GM06990 (cell line): ENCODE measurements at regions not wholly inside any gene's neighbourhood (a gene's known extent, or its start where the extent isn't known, plus 50 kb on each side); places are given as distances from the start of the nearest gene placed in this dataset.

Experiments used
- DNase-seq: peaks from one replicate; pipeline ENCODE4 v3.0.0-alpha.2; 2011; ENCODE audit not compliant: insufficient read length; ENCODE audit errors: extremely low read depth
- H3K27me3 ChIP-seq: replicated peaks from 2 replicates; pipeline ENCODE4 v1.6.0; 2011; ENCODE audit warnings: low read length; ENCODE audit not compliant: control insufficient read depth, insufficient read depth
- H3K36me3 ChIP-seq: 2 replicates; pipeline ENCODE4 v1.5.1; 2011; ENCODE audit warnings: low read length; ENCODE audit not compliant: control insufficient read depth, insufficient read depth
- H3K4me3 ChIP-seq: replicated peaks from 2 replicates; pipeline ENCODE4 v1.5.1; 2011; ENCODE audit warnings: low read depth, mild to moderate bottlenecking, control low read depth, low read length
- TF ChIP-seq, protein P1 (sequence below): IDR thresholded peaks from 2 replicates; pipeline ENCODE4 v1.5.1; 2011; ENCODE audit warnings: low read length, control low read depth, mild to moderate bottlenecking, inconsistent platforms; ENCODE audit not compliant: insufficient read depth, poor library complexity, severe bottlenecking

DNA sequence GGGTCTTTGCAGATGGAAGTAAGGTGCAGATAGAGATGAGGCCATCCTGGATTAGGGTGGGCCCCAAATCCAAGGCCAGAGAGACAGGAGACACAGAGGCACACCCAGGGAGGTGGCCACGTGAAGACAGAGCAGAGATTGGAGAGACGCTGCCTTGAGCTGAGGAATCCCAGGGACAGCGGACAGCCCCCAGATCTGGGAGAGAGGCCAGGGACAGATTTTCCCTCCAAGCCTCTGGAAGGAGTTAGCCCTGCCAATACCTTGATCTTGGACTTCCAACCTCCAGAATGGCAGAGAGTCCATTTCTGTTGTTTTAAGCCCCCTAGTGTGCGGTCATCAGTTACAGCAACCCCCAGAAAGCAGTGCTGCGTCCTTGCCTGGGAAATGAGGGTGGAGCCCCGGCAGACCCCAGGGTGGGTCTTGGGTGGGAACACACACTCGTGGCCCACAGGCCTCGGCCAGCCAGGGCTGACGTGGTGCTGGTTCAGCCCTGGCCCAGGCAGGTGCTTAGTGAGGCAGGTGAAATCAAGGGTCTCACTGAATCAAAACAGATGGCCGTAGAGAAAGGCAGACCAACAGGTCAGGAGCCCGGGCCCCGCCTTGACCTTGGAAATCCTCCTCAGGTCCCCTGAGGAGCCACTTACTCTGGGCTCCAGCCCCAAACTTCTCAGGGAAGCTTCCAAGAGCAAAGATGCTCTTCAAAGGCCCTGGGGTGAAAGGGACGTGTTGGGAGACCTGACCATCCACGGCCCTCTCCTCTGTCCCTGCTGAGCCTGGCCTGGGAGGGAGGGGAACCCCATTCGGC is 169.3 kb downstream of the RBFOX3 start:
- no peaks in the 10 kb centered on the region; the same call in none of the 2 replicates for H3K27me3 ChIP-seq
- TF ChIP-seq, protein P1, sequence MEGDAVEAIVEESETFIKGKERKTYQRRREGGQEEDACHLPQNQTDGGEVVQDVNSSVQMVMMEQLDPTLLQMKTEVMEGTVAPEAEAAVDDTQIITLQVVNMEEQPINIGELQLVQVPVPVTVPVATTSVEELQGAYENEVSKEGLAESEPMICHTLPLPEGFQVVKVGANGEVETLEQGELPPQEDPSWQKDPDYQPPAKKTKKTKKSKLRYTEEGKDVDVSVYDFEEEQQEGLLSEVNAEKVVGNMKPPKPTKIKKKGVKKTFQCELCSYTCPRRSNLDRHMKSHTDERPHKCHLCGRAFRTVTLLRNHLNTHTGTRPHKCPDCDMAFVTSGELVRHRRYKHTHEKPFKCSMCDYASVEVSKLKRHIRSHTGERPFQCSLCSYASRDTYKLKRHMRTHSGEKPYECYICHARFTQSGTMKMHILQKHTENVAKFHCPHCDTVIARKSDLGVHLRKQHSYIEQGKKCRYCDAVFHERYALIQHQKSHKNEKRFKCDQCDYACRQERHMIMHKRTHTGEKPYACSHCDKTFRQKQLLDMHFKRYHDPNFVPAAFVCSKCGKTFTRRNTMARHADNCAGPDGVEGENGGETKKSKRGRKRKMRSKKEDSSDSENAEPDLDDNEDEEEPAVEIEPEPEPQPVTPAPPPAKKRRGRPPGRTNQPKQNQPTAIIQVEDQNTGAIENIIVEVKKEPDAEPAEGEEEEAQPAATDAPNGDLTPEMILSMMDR = no peak
- DNase-seq = no peak
- H3K4me3 ChIP-seq = no peak overlapping the region
- H3K36me3 ChIP-seq = no peaks in the 10 kb centered on the region

DNA sequence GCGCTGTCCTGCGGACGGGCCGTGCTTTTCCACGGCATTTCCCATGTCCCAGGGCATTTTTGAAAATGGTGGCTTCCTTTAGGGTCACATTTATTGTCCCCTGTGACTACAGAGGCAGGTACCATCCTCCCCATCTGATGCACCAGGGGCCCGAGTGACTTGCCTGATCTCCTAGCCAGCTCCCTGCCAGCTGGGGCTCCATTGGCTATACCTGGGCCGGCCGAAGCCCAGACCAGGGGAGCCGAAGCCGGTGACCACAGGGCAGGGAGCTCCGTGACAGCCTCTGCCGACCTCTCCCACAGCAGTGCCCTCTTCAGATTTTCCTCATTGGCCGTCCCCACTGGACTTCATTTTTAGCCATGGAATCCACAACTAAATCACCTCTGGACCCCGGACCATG is 170.6 kb downstream of the RBFOX3 start:
- DNase-seq = no peak
- Histone ChIP-seq H3K36me3 (no peaks in the 10 kb centered on the region), H3K4me3 (no peak overlapping the region), H3K27me3 (peaks cover 2% of the 10 kb centered on the region)
- TF ChIP-seq, protein P1 = no peak

DNA sequence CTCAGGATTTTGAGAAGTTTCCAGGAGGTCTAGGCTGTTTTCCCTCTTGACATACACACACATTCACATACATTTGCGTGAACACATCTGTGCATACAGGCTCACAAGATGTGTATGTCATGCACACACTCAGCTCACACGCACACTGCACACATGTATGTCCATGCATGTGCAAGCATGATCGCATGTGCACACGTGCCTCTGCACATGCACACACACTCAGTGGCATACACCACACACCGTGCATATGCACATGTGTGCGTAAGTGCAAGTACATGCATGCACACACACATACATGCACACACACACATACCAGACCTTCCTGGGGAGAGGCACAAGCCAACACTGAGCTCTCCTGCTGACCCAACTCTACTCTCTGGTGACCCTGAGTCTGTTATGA is 171.4 kb downstream of the RBFOX3 start:
- TF ChIP-seq, protein P1 = no peak
- H3K36me3 ChIP-seq = no peaks in the 10 kb centered on the region
- H3K4me3 ChIP-seq = no peak overlapping the region
- peaks cover 2% of the 10 kb centered on the region for H3K27me3 ChIP-seq
- no peak for DNase-seq

DNA sequence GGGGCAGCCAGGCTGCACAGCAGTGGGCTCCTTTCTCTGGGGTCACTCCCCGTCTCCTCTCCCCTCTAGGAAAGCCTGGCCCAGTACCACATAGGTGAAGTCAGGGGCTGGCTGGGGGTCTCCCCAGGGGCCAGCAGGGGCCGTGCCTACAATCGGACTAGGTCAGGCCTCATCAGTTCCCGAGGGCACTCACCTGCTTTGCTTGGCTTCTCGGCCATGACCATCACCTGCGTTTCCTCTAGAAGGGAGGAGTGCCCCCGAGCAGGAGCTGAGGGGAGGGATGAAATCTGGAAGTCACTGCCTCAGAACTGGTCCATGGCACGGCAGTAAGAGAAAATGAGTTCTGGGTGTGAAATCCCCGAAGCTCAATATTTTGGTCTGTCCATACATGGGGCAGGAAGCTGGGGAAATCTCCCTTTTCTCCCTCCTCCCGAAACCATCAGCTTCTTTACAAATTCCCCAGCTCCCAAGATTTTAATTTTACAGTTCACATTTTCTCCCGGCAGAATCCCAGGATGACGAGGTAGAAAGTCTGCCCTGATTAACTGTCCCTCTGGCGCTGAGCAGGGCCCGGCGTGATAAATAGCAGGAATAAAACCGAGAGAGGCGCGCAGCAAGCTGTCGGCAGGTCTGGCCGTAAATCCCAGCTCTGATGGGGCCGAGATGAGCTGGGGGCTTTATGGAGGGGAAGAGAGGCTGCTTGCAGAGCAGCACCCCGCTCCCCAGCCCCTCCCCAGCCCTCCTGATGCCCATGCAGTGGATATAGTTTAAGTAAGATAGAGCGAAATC is 172.1 kb downstream of the RBFOX3 start:
- H3K27me3 ChIP-seq = peaks cover 2% of the 10 kb centered on the region

DNA sequence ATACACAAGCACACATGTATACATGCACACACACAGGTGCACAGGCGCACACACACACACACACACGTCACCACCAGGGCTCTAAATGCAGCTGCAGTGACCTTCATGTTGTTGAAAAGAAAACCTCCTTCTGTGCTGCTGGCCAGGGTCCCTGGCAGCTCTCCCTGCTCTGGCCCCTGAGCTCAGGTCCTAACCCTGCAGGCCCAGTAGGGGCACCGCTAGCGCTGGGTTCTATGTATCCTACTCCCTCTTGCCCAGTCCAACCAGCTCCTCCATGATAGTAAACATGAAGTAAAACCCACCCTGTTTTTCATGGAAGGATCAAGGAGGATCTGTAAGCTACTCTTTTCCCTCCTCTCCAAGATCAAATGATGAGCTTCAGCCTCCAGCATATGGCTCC is 172.8 kb downstream of the RBFOX3 start:
- H3K4me3 ChIP-seq = no peak overlapping the region
- TF ChIP-seq, protein P1 = no peak
- DNase-seq = no peak
- peaks cover 2% of the 10 kb centered on the region for H3K27me3 ChIP-seq
- no peaks in the 10 kb centered on the region for H3K36me3 ChIP-seq

More for the DNA sequence above, 172.1 kb downstream of the RBFOX3 start:
- TF ChIP-seq, protein P1 = no peak
- H3K36me3 ChIP-seq = no peaks in the 10 kb centered on the region
- no peak for DNase-seq
- H3K4me3 ChIP-seq = no peak overlapping the region
